Limb (tissue), 2 donors: ENCODE measurements at regions not wholly inside any gene's neighbourhood (a gene's known extent, or its start where the extent isn't known, plus 50 kb on each side); places are given as distances from the start of the nearest gene placed in this dataset.
"Not testable (repeated sequence)": the region's sequence is repeated elsewhere in the genome, so short reads cannot be mapped to it uniquely, and the experiment has no call there.

Experiments used
- DNase-seq, 2 donors: peaks; one replicate each; pipeline ENCODE4 v3.0.0-alpha.2; 2016; ENCODE audit errors: extremely low spot score in 2 of 2

- DNase-seq = no peak
These were observed 125.9 kb upstream of the SLC7A14 start for GRCh38 chr3:170711786-170712185.

- DNase-seq = no peak
These were observed 123.2 kb upstream of the SLC7A14 start for GRCh38 chr3:170709046-170709445.

- DNase-seq = no peak
These were observed 122.0 kb upstream of the SLC7A14 start for GRCh38 chr3:170707899-170708298.

GRCh38 chr3:170705131-170705530 lies 119.3 kb upstream of the SLC7A14 start:
- DNase-seq = no peak

GRCh38 chr3:170703121-170703588 lies 117.3 kb upstream of the SLC7A14 start:
- no peak for DNase-seq

GRCh38 chr3:170701696-170702678 lies 116.1 kb upstream of the SLC7A14 start:
- DNase-seq = no peak

- DNase-seq = no peak
These were observed 114.2 kb upstream of the SLC7A14 start for GRCh38 chr3:170700054-170700404.

- DNase-seq = no peak
These were observed 113.5 kb upstream of the SLC7A14 start for GRCh38 chr3:170699158-170700053.

GRCh38 chr3:170697908-170698307 lies 112.0 kb upstream of the SLC7A14 start:
- no peak for DNase-seq

- no peak for DNase-seq
These were observed 111.3 kb upstream of the SLC7A14 start for GRCh38 chr3:170697131-170697530.

- no peak for DNase-seq
These were observed 109.7 kb upstream of the SLC7A14 start for GRCh38 chr3:170695486-170696064.

- no peak for DNase-seq
These were observed 106.8 kb upstream of the SLC7A14 start for GRCh38 chr3:170692720-170693119.

- no peak for DNase-seq
These were observed 104.7 kb upstream of the SLC7A14 start for GRCh38 chr3:170690661-170690981.

- DNase-seq = peak in 1 of 2 donors; percentile 67
These were observed 104.2 kb upstream of the SLC7A14 start for GRCh38 chr3:170689893-170690660.

- peak in 1 of 2 donors; percentile 34 for DNase-seq
These were observed 103.5 kb upstream of the SLC7A14 start for GRCh38 chr3:170689296-170689829.

GRCh38 chr3:170688222-170688621 lies 102.3 kb upstream of the SLC7A14 start:
- not testable (repeated sequence) for DNase-seq

GRCh38 chr3:170680593-170680992 lies 94.7 kb upstream of the SLC7A14 start:
- DNase-seq = no peak

GRCh38 chr3:170679190-170679589 lies 93.3 kb upstream of the SLC7A14 start:
- no peak for DNase-seq

- DNase-seq = no peak
These were observed 84.6 kb upstream of the SLC7A14 start for GRCh38 chr3:170670504-170670903.

GRCh38 chr3:170662986-170663385 lies 77.1 kb upstream of the SLC7A14 start:
- not testable (repeated sequence) for DNase-seq

- no peak for DNase-seq
These were observed 74.3 kb upstream of the SLC7A14 start for GRCh38 chr3:170660139-170660538.
